Peyer's patch (tissue), 4 donors: ENCODE measurements at regions not wholly inside any gene's neighbourhood (a gene's known extent, or its start where the extent isn't known, plus 50 kb on each side); places are given as distances from the start of the nearest gene placed in this dataset.

Experiments used
- DNase-seq, 3 donors: peaks; one replicate each; pipeline ENCODE4 v3.0.0-alpha.2; 2017 to 2019
- H3K27ac ChIP-seq, 4 donors: fragments of 200-600 bp; sonication (generic); one replicate each; pipeline ENCODE4 v1.5.1; 2016 to 2019
- H3K27me3 ChIP-seq, 2 donors: fragments of 200-600 bp; sonication (generic); one replicate each; pipeline ENCODE4 v1.5.1; 2019
- H3K36me3 ChIP-seq, 3 donors: fragments of 200-600 bp; sonication (generic); one replicate each; pipeline ENCODE4 v1.5.1; 2016 to 2019
- H3K4me1 ChIP-seq, 4 donors: fragments of 200-600 bp; sonication (generic); one replicate each; pipeline ENCODE4 v1.5.1; 2016 to 2019
- H3K4me3 ChIP-seq, 4 donors: fragments of 200-600 bp; sonication (generic); 1 replicate in 3 of 4; 2 replicates in 1 of 4; pipeline ENCODE4 v1.5.1; 2016 to 2019; ENCODE audit warnings: mild to moderate bottlenecking in 1 of 4
- H3K9me3 ChIP-seq, 4 donors: fragments of 200-600 bp; sonication (generic); one replicate each; pipeline ENCODE4 v1.5.1; 2016 to 2019; ENCODE audit warnings: mild to moderate bottlenecking in 1 of 4
- POLR2A ChIP-seq, 2 donors: fragments of 450-650 bp; IDR thresholded peaks; one replicate each; pipeline ENCODE4 v1.5.1; 2017; ENCODE audit warnings: antibody characterized with exemption in 2 of 2, mild to moderate bottlenecking in 2 of 2, moderate library complexity in 2 of 2
- TF ChIP-seq, protein P1 (sequence below), 6 experiments: fragments of 450-650 bp in 4 of 6; fragments of 200-600 bp in 2 of 6; sonication (generic) in 1 of 6; IDR thresholded peaks; one replicate each; pipeline ENCODE4 v1.5.1; 2017 to 2019; ENCODE audit warnings: antibody characterized with exemption in 6 of 6, mild to moderate bottlenecking in 3 of 6, moderate library complexity in 1 of 6

DNA sequence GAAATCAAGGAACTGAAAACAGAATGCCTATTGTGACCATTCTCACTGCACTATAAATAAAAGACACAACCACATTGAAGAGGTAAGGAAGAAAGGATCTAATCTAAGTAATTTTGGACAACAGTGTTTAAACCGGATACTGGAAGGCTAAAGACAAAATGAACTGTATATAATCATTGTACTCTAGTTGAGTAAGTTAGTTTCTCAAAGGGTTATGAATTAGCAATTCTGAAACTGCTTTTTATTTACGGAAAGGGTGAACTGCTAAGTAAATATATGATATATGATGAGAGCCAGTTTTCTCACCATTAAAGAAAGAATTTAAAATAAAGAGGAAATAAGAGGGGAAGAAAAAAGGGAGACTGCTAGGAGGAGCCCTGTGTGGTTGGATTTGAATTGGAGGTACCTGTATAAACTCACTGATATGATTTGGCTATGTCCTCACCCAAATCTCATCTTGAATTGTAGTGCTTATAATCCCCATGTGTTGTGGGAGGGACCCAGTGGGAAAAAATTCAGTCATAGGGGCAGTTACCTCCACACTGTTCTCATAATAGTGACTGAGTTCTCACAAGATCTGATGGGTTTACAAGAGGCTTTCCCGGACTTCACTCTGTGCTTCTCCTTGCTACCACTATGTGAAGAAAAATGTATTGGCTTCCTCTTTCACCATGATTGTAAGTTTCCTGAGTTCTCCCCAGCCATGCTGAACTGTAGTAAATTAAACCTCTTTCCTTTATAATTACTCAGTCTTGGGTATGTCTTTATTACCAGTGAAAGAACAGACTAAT, 607.7 kb downstream of the PYDC2 start:
- H3K36me3 ChIP-seq: no peaks in the 10 kb centered on the region
- no peaks in the 10 kb centered on the region for H3K27me3 ChIP-seq
- no peaks in the 10 kb centered on the region for H3K9me3 ChIP-seq
- no peak overlapping the region for H3K4me3 ChIP-seq
- H3K4me1 ChIP-seq: no peaks in the 10 kb centered on the region
- TF ChIP-seq, protein P1, sequence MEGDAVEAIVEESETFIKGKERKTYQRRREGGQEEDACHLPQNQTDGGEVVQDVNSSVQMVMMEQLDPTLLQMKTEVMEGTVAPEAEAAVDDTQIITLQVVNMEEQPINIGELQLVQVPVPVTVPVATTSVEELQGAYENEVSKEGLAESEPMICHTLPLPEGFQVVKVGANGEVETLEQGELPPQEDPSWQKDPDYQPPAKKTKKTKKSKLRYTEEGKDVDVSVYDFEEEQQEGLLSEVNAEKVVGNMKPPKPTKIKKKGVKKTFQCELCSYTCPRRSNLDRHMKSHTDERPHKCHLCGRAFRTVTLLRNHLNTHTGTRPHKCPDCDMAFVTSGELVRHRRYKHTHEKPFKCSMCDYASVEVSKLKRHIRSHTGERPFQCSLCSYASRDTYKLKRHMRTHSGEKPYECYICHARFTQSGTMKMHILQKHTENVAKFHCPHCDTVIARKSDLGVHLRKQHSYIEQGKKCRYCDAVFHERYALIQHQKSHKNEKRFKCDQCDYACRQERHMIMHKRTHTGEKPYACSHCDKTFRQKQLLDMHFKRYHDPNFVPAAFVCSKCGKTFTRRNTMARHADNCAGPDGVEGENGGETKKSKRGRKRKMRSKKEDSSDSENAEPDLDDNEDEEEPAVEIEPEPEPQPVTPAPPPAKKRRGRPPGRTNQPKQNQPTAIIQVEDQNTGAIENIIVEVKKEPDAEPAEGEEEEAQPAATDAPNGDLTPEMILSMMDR (IDR thresholded peaks at IDR 0.05): no peak
- no peak for TF ChIP-seq POLR2A (IDR thresholded peaks at IDR 0.05)
- DNase-seq: no peak
- no peak overlapping the region for H3K27ac ChIP-seq

DNA sequence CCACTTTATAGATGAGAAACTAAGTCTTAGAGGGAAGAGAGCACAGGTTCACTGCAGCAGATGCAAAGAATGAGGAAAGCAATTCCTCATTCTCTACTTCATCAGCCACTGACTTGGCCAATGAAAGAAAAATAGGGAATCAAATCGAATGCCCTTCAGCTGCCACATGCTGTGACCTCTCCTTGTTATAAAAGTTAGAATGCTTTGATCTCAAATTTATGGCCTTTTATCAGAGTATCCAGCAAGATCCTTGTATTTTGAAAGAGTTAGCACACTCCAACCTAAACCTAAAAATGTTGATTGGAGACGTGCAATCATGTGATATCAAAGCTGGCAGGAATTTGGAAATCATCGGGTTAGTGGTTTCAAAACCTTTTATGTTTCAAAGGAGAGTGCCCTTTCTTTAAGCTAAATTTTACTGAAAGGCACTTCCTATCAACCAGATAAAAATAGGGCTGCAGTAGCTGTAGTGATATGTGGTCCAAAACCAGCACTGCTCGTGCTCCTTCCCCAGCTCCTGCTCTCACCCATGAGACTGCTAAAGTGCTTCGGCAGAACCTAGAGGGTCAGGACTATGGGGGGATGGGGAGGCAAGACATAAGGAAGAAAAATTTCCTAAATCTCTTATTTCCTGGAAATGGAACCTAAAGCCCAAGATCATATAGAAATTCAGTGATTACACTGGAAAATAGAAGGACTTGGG, 617.0 kb downstream of the PYDC2 start:
- no peaks in the 10 kb centered on the region for H3K9me3 ChIP-seq
- H3K27me3 ChIP-seq: no peaks in the 10 kb centered on the region
- no peak for TF ChIP-seq POLR2A (IDR thresholded peaks at IDR 0.05)
- TF ChIP-seq, protein P1 (IDR thresholded peaks at IDR 0.05): no peak
- no peak for DNase-seq
- no peaks in the 10 kb centered on the region for H3K36me3 ChIP-seq
- H3K27ac ChIP-seq: no peak overlapping the region
- no peak overlapping the region for H3K4me3 ChIP-seq
- H3K4me1 ChIP-seq: no peaks in the 10 kb centered on the region

DNA sequence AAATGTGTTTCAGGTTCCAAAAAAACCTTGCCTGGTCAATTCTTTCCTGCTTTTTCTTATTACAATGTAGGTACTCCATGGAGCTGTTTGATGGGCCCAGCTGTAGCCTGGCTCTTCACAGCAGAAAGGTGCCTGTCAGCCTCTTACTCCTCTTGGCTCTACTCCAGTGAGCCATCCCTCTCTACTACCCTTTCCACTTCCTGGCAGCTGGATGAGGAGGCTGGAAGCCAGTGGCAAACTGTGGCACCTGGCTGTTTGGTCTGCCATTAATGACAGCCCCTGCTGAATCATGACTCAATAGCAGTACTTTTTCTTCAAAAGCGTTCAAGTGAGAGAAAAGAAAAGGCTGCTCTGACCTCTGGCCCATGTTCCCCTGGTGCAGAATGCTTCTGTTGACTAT, 618.1 kb downstream of the PYDC2 start:
- H3K36me3 ChIP-seq: no peaks in the 10 kb centered on the region
- no peak for DNase-seq
- no peaks in the 10 kb centered on the region for H3K27me3 ChIP-seq
- TF ChIP-seq, protein P1 (IDR thresholded peaks at IDR 0.05): no peak
- no peak for TF ChIP-seq POLR2A (IDR thresholded peaks at IDR 0.05)
- H3K9me3 ChIP-seq: no peaks in the 10 kb centered on the region
- no peaks in the 10 kb centered on the region for H3K4me1 ChIP-seq
- no peak overlapping the region for H3K27ac ChIP-seq
- H3K4me3 ChIP-seq: no peak overlapping the region

DNA sequence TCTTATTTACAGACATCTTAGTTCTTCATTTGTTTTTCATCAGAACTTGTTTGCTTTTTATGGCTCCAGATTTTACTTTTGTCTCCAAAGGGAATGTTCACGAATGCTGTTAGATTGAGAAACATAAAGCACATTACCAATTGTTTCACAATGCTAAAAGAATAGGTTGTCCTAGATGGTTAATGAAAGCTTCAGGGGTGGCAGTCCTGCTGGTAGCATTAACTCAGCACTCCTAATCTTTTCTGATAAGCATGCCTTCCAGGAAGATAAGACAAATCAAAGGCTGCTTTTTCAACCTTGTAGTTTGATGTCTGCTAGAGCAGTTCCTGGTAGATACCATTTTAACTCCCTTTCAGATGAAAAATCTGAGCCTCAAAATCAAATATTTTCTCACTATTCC, 619.4 kb downstream of the PYDC2 start:
- Histone ChIP-seq H3K27me3 (no peaks in the 10 kb centered on the region), H3K36me3 (no peaks in the 10 kb centered on the region), H3K4me1 (no peaks in the 10 kb centered on the region), H3K4me3 (no peak overlapping the region), H3K27ac (no peak overlapping the region), H3K9me3 (no peaks in the 10 kb centered on the region)
- DNase-seq: no peak
- TF ChIP-seq POLR2A (IDR thresholded peaks at IDR 0.05): no peak
- TF ChIP-seq, protein P1 (IDR thresholded peaks at IDR 0.05): no peak

GRCh38 chr3:192082730-192083660, 622.0 kb downstream of the PYDC2 start:
- H3K4me3 ChIP-seq: no peak overlapping the region
- H3K27me3 ChIP-seq: no peaks in the 10 kb centered on the region
- no peaks in the 10 kb centered on the region for H3K4me1 ChIP-seq
- no peaks in the 10 kb centered on the region for H3K9me3 ChIP-seq
- TF ChIP-seq, protein P1 (IDR thresholded peaks at IDR 0.05): no peak
- TF ChIP-seq POLR2A (IDR thresholded peaks at IDR 0.05): no peak
- no peak for DNase-seq
- no peak overlapping the region for H3K27ac ChIP-seq
- no peaks in the 10 kb centered on the region for H3K36me3 ChIP-seq
